ENCODE measurements at regions not wholly inside any gene's neighbourhood (a gene's known extent, or its start where the extent isn't known, plus 50 kb on each side); places are given as distances from the start of the nearest gene placed in this dataset.

- no peak for DNase-seq
These were observed 572.6 kb upstream of the KLF12 start for GRCh38 chr13:74706801-74707200.

- no peak for DNase-seq
These were observed 571.2 kb upstream of the KLF12 start for GRCh38 chr13:74705438-74705837.

GRCh38 chr13:74703855-74704387, 569.7 kb upstream of the KLF12 start:
- DNase-seq = no peak

GRCh38 chr13:74696148-74696922, 562.1 kb upstream of the KLF12 start:
- DNase-seq = no peak

GRCh38 chr13:74695021-74695800, 561.0 kb upstream of the KLF12 start:
- DNase-seq = no peak

- no peak for DNase-seq
These were observed 553.4 kb upstream of the KLF12 start for GRCh38 chr13:74687442-74688182.

- DNase-seq = no peak
These were observed 549.2 kb upstream of the KLF12 start for GRCh38 chr13:74683411-74683810.

- no peak for DNase-seq
These were observed 548.5 kb upstream of the KLF12 start for GRCh38 chr13:74682746-74683145.

GRCh38 chr13:74681891-74682290, 547.7 kb upstream of the KLF12 start:
- DNase-seq = no peak

- no peak for DNase-seq
These were observed 544.2 kb upstream of the KLF12 start for GRCh38 chr13:74678308-74678965.

- no peak for DNase-seq
These were observed 541.8 kb upstream of the KLF12 start for GRCh38 chr13:74675972-74676371.

- no peak for DNase-seq
These were observed 541.0 kb upstream of the KLF12 start for GRCh38 chr13:74675182-74675581.

- DNase-seq = no peak
These were observed 540.5 kb upstream of the KLF12 start for GRCh38 chr13:74674720-74675119.

- DNase-seq = no peak
These were observed 534.9 kb upstream of the KLF12 start for GRCh38 chr13:74669149-74669548.

- DNase-seq = no peak
These were observed 533.5 kb upstream of the KLF12 start for GRCh38 chr13:74667656-74668203.

GRCh38 chr13:74662905-74663304, 528.7 kb upstream of the KLF12 start:
- no peak for DNase-seq

GRCh38 chr13:74661851-74662250, 527.6 kb upstream of the KLF12 start:
- DNase-seq = no peak

- DNase-seq = no peak
These were observed 523.6 kb upstream of the KLF12 start for GRCh38 chr13:74657765-74658164.

GRCh38 chr13:74651121-74651520, 516.9 kb upstream of the KLF12 start:
- no peak for DNase-seq

- no peak for DNase-seq
These were observed 513.8 kb upstream of the KLF12 start for GRCh38 chr13:74647991-74648390.

- no peak for DNase-seq
These were observed 513.0 kb upstream of the KLF12 start for GRCh38 chr13:74647211-74647610.

- DNase-seq = no peak
These were observed 511.9 kb upstream of the KLF12 start for GRCh38 chr13:74646091-74646490.

- no peak for DNase-seq
These were observed 511.4 kb upstream of the KLF12 start for GRCh38 chr13:74645586-74645985.
